Kidney epithelial cell (primary cell): ENCODE measurements at regions not wholly inside any gene's neighbourhood (a gene's known extent, or its start where the extent isn't known, plus 50 kb on each side); places are given as distances from the start of the nearest gene placed in this dataset.

ENCODE experiments used
- DNase-seq: peaks from one replicate; pipeline ENCODE4 v3.0.0-alpha.2; 2010; ENCODE audit warnings: low read depth
- H3K27me3 ChIP-seq: 2 replicates; pipeline ENCODE4 v1.6.0; 2011; ENCODE audit warnings: low read length; ENCODE audit not compliant: control insufficient read depth, insufficient read depth
- H3K36me3 ChIP-seq: 2 replicates; pipeline ENCODE4 v1.5.1; 2011; ENCODE audit warnings: low read length; ENCODE audit not compliant: control insufficient read depth, insufficient read depth
- H3K4me3 ChIP-seq: 2 replicates; pipeline ENCODE4 v1.5.1; 2011; ENCODE audit warnings: low read depth, mild to moderate bottlenecking, control low read depth, low read length
- TF ChIP-seq, protein P1 (sequence below): IDR thresholded peaks from 2 replicates; pipeline ENCODE4 v1.5.1; 2011; ENCODE audit warnings: mild to moderate bottlenecking, moderate library complexity, low read length, control low read depth, inconsistent platforms; ENCODE audit not compliant: insufficient read depth, poor library complexity, severe bottlenecking

DNA sequence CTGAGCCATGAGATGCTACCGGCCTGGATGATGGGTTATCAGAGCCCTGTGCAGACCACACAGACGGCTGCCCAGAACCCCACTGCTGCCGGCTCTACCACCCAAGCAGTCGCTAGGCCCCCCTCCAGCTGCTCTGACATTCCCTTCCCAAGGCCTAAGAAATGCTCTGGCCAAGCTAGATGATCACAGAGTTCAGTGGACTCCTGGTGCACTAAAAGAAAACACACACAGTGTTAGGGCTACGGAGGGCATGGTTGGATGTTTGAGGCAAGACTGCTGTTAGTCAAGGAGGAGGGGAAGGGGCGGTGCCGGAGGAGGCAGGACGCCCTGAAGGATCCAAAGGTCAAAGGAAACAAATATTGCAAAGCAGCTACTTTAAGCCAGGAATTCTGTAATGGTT is 174.5 kb downstream of the MYCN start:
- TF ChIP-seq, protein P1, sequence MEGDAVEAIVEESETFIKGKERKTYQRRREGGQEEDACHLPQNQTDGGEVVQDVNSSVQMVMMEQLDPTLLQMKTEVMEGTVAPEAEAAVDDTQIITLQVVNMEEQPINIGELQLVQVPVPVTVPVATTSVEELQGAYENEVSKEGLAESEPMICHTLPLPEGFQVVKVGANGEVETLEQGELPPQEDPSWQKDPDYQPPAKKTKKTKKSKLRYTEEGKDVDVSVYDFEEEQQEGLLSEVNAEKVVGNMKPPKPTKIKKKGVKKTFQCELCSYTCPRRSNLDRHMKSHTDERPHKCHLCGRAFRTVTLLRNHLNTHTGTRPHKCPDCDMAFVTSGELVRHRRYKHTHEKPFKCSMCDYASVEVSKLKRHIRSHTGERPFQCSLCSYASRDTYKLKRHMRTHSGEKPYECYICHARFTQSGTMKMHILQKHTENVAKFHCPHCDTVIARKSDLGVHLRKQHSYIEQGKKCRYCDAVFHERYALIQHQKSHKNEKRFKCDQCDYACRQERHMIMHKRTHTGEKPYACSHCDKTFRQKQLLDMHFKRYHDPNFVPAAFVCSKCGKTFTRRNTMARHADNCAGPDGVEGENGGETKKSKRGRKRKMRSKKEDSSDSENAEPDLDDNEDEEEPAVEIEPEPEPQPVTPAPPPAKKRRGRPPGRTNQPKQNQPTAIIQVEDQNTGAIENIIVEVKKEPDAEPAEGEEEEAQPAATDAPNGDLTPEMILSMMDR, result no peak
- Histone ChIP-seq H3K4me3 (no peak overlapping the region), H3K27me3 (no peaks in the 10 kb centered on the region), H3K36me3 (no peaks in the 10 kb centered on the region)
- DNase-seq, result no peak

DNA sequence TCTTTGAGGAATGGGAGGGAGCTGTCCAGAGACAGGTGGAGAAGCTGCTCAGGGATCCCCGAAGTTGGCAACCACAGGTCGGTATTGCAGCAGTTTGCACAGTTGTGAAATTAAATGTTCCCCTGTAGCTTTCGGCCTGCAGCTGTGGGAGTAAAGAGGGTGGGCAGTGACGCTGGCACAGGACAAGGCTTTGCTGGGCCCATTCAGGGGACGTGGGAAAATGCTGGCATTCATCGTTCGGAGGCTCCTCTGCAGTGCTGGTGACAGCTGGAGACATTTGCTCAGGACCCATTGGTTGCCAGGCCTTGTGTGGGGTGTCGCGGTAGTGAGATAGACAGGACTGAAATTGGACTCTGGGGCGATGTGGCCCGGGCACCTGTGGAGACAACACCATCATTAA is 173.7 kb downstream of the MYCN start:
- Histone ChIP-seq H3K36me3 (no peaks in the 10 kb centered on the region), H3K4me3 (no peak overlapping the region), H3K27me3 (no peaks in the 10 kb centered on the region)
- DNase-seq, result no peak
- TF ChIP-seq, protein P1, result no peak

DNA sequence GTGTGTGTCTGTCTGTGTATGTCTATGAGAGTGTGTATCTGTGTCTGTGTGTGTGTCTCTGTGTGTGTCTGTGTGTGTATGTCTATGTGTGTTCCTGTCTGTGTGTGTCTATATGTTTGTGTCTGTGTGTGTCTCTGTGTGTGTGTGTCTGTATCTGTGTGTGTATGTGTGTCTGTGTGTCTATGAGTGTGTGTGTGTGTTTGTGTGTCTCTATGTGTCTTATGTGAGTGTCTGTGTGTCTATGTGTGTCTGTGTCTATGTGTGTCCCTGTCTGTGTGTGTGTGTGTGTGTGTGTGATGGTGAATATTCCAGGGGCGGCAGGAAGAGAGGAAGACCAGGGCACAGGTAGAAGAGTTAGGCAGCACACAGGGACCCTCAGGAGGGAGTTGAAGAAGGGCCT is 173.2 kb downstream of the MYCN start:
- no peak overlapping the region for H3K4me3 ChIP-seq
- H3K36me3 ChIP-seq, result no peaks in the 10 kb centered on the region
- no peaks in the 10 kb centered on the region for H3K27me3 ChIP-seq
- no peak for DNase-seq
- TF ChIP-seq, protein P1, result no peak

DNA sequence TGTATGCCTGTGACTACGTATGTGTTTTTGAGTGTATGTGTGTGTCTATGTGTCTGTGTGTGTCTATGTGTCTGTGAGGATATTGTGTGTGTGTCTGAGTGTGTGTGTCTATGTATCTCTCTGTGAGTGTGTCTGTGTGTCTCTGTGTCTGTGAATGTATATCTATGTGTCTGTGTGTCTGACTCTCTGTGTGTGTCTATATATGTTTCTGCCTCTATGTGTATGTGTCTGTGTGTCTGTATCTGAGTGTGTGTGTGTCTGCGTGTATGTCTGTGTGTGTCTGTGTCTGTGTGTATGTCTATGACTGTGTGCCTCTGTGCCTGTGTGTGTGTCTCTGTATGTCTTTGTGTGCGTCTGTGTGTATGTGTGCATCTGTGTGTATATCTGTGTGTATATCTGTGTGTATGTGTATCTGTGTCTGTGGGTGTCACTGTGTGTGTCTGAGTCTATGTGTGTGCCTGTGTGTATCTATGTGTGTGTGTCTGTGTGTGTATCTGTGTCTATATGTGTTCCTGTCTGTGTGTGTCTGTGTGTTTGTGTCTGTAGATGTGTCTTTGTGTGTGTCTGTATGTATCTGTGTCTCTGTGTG is 172.7 kb downstream of the MYCN start:
- DNase-seq, result no peak
- Histone ChIP-seq H3K27me3 (no peaks in the 10 kb centered on the region), H3K4me3 (no peak overlapping the region), H3K36me3 (no peaks in the 10 kb centered on the region)
- TF ChIP-seq, protein P1, result no peak

DNA sequence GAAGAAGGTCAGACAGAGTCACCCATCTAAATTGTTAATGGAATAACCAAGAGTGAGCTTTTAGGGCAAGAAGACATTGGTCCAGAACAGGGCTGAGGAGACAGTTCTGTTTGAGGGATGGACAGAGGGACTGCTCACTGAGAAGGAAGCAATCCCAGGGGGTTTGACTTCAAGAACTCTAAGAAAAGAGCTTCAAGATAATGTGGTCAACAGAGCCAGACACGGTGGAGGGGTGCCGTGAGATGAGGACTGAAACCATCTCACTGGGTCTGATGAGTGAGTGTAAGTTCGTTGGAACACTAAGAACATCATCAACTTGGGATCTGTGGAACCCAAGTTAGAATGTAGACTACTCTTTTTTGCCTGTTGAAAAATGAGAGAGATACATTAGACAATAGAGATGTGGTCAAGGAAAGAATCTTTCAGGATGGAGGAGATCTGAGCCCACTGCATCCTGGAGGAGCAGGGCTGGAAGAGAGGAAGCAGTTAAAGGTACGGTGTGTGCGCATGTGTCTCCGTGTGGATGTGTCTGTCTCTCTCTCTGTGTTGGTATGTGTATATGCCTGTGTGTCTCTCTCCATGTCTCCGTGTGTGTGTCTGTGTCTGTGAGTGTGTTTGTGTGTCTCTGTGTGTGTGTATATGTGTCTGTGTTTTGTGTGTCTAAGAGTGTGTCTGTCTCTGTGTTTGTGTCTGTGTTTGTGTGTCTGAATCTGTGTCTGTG is 172.1 kb downstream of the MYCN start:
- H3K27me3 ChIP-seq, result no peaks in the 10 kb centered on the region
- TF ChIP-seq, protein P1, result no peak
- H3K4me3 ChIP-seq, result no peak overlapping the region
- DNase-seq, result no peak
- H3K36me3 ChIP-seq, result no peaks in the 10 kb centered on the region

DNA sequence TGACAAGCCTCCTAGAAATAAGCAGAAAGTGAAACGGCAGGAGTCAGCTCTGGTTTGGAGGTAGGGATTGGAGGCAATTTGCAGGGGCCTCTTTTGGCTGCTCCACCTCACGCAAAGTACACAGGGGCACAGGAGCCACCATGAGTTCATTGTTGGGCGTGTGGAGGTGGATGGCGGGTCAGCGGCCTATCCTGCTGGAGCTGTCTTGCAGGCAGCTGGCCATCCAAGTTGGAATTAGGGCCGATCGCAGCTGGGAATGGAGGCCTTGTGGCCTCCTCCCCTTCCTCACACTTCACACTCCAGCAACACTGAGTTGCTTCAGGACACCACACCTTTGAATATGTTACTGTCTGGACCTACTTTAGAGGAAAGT is 171.5 kb downstream of the MYCN start:
- Histone ChIP-seq H3K4me3 (no peak overlapping the region), H3K27me3 (no peaks in the 10 kb centered on the region), H3K36me3 (no peaks in the 10 kb centered on the region)
- DNase-seq, result no peak
- TF ChIP-seq, protein P1, result no peak
